IPS DF 6.9 (cell line): ENCODE measurements at regions not wholly inside any gene's neighbourhood (a gene's known extent, or its start where the extent isn't known, plus 50 kb on each side); places are given as distances from the start of the nearest gene placed in this dataset.

Experiments used
- DNase-seq: peaks from one replicate; pipeline ENCODE4 v3.0.0-alpha.2; 2013; ENCODE audit warnings: low read depth, low spot score
- H3K27ac ChIP-seq: one replicate; pipeline ENCODE4 v1.5.1; 2013; ENCODE audit warnings: low read length, control low read depth
- H3K27me3 ChIP-seq: 2 replicates; pipeline ENCODE4 v1.6.1; 2013; ENCODE audit warnings: mild to moderate bottlenecking, low read length; ENCODE audit not compliant: control insufficient read depth, insufficient read depth
- H3K36me3 ChIP-seq: 2 replicates; pipeline ENCODE4 v1.6.1; 2013; ENCODE audit warnings: low read length; ENCODE audit not compliant: control insufficient read depth, insufficient read depth
- H3K4me1 ChIP-seq: 2 replicates; pipeline ENCODE4 v1.6.1; 2013; ENCODE audit warnings: low read length; ENCODE audit not compliant: control insufficient read depth, insufficient read depth
- H3K4me3 ChIP-seq: 2 replicates; pipeline ENCODE4 v1.5.1; 2013; ENCODE audit warnings: mild to moderate bottlenecking, low read length
- H3K9me3 ChIP-seq: 2 replicates; pipeline ENCODE4 v1.6.1; 2013; ENCODE audit warnings: low read length, inconsistent platforms; ENCODE audit not compliant: control insufficient read depth, insufficient read depth
- WGBS: extraction: QIAGEN DNeasy Blood & Tissue Kit; methylation state at CpG from one replicate; pipeline ENCODE4 v1.1.7; 2013; ENCODE audit warnings: mixed read lengths, missing lambda C conversion rate; ENCODE audit not compliant: insufficient read length, insufficient coverage; 5-methylcytosine and 5-hydroxymethylcytosine counted together

GRCh38 chr3:83625261-83625660 lies 1333.5 kb upstream of the CADM2 start:
- WGBS: no CpG with 5 or more reads among the region's 1 CpG

GRCh38 chr3:83628471-83628870 lies 1330.3 kb upstream of the CADM2 start:
- DNase-seq: no peak
- H3K36me3 ChIP-seq: no peaks in the 10 kb centered on the region
- no CpG with 5 or more reads among the region's 1 CpG for WGBS
- no peaks in the 10 kb centered on the region for H3K27me3 ChIP-seq
- no peak overlapping the region for H3K4me3 ChIP-seq
- H3K27ac ChIP-seq: no peak overlapping the region
- no peaks in the 10 kb centered on the region for H3K4me1 ChIP-seq
- H3K9me3 ChIP-seq: no peaks in the 10 kb centered on the region

More at GRCh38 chr3:83625261-83625660, 1333.5 kb upstream of the CADM2 start:
- DNase-seq: no peak
- no peaks in the 10 kb centered on the region for H3K9me3 ChIP-seq
- H3K4me3 ChIP-seq: no peak overlapping the region
- no peak overlapping the region for H3K27ac ChIP-seq
- no peaks in the 10 kb centered on the region for H3K4me1 ChIP-seq
- no peaks in the 10 kb centered on the region for H3K36me3 ChIP-seq
- no peaks in the 10 kb centered on the region for H3K27me3 ChIP-seq

GRCh38 chr3:83632526-83632925 lies 1326.3 kb upstream of the CADM2 start:
- Histone ChIP-seq H3K4me3 (no peak overlapping the region), H3K27me3 (no peaks in the 10 kb centered on the region), H3K36me3 (no peaks in the 10 kb centered on the region), H3K4me1 (no peaks in the 10 kb centered on the region), H3K27ac (no peak overlapping the region), H3K9me3 (no peaks in the 10 kb centered on the region)
- no peak for DNase-seq

GRCh38 chr3:83633758-83634157 lies 1325.0 kb upstream of the CADM2 start:
- Histone ChIP-seq H3K36me3 (no peaks in the 10 kb centered on the region), H3K4me1 (no peaks in the 10 kb centered on the region)

GRCh38 chr3:83649692-83650091 lies 1309.1 kb upstream of the CADM2 start:
- no peak overlapping the region for H3K4me3 ChIP-seq
- H3K9me3 ChIP-seq: no peaks in the 10 kb centered on the region
- no peaks in the 10 kb centered on the region for H3K27me3 ChIP-seq
- no peaks in the 10 kb centered on the region for H3K4me1 ChIP-seq
- H3K27ac ChIP-seq: no peak overlapping the region
- H3K36me3 ChIP-seq: no peaks in the 10 kb centered on the region
- WGBS: no CpG with 5 or more reads among the region's 8 CpGs
- DNase-seq: no peak

More at GRCh38 chr3:83633758-83634157, 1325.0 kb upstream of the CADM2 start:
- no peaks in the 10 kb centered on the region for H3K9me3 ChIP-seq
- H3K4me3 ChIP-seq: no peak overlapping the region
- no peak overlapping the region for H3K27ac ChIP-seq
- no peaks in the 10 kb centered on the region for H3K27me3 ChIP-seq
- DNase-seq: no peak
- WGBS: 100% methylated on average over 1 of the region's 10 CpGs

- Histone ChIP-seq H3K9me3 (no peaks in the 10 kb centered on the region), H3K27ac (no peak overlapping the region), H3K27me3 (no peaks in the 10 kb centered on the region), H3K4me1 (no peaks in the 10 kb centered on the region), H3K4me3 (no peak overlapping the region), H3K36me3 (no peaks in the 10 kb centered on the region)
- no peak for DNase-seq
- WGBS: no CpG with 5 or more reads among the region's 1 CpG
These were observed 1303.7 kb upstream of the CADM2 start for GRCh38 chr3:83655083-83655482.

- WGBS: no CpG with 5 or more reads among the region's 4 CpGs
- DNase-seq: no peak
- H3K4me1 ChIP-seq: no peaks in the 10 kb centered on the region
These were observed 1296.3 kb upstream of the CADM2 start for GRCh38 chr3:83662381-83662960.

GRCh38 chr3:83670416-83670815 lies 1288.4 kb upstream of the CADM2 start:
- DNase-seq: no peak
- no peak overlapping the region for H3K27ac ChIP-seq
- WGBS: no CpG with 5 or more reads among the region's 1 CpG
- no peak overlapping the region for H3K4me3 ChIP-seq
- no peaks in the 10 kb centered on the region for H3K4me1 ChIP-seq
- H3K36me3 ChIP-seq: no peaks in the 10 kb centered on the region
- H3K9me3 ChIP-seq: no peaks in the 10 kb centered on the region
- no peaks in the 10 kb centered on the region for H3K27me3 ChIP-seq

More at GRCh38 chr3:83662381-83662960, 1296.3 kb upstream of the CADM2 start:
- Histone ChIP-seq H3K4me3 (no peak overlapping the region), H3K36me3 (no peaks in the 10 kb centered on the region), H3K27me3 (no peaks in the 10 kb centered on the region), H3K27ac (no peak overlapping the region), H3K9me3 (no peaks in the 10 kb centered on the region)

- Histone ChIP-seq H3K4me1 (no peaks in the 10 kb centered on the region), H3K36me3 (no peaks in the 10 kb centered on the region), H3K27ac (no peak overlapping the region), H3K4me3 (no peak overlapping the region), H3K9me3 (no peaks in the 10 kb centered on the region), H3K27me3 (no peaks in the 10 kb centered on the region)
- no peak for DNase-seq
- no CpG with 5 or more reads among the region's 4 CpGs for WGBS
These were observed 1274.7 kb upstream of the CADM2 start for GRCh38 chr3:83683937-83684598.

- no peaks in the 10 kb centered on the region for H3K9me3 ChIP-seq
- no peaks in the 10 kb centered on the region for H3K27me3 ChIP-seq
- H3K4me1 ChIP-seq: no peaks in the 10 kb centered on the region
- no peak overlapping the region for H3K4me3 ChIP-seq
- no CpG with 5 or more reads among the region's 1 CpG for WGBS
- H3K27ac ChIP-seq: no peak overlapping the region
- H3K36me3 ChIP-seq: no peaks in the 10 kb centered on the region
- no peak for DNase-seq
These were observed 1252.1 kb upstream of the CADM2 start for GRCh38 chr3:83706669-83707068.

- H3K4me3 ChIP-seq: no peak overlapping the region
- no peaks in the 10 kb centered on the region for H3K9me3 ChIP-seq
- H3K27ac ChIP-seq: no peak overlapping the region
- DNase-seq: no peak
- H3K4me1 ChIP-seq: no peaks in the 10 kb centered on the region
- WGBS: no CpG with 5 or more reads among the region's 5 CpGs
- H3K27me3 ChIP-seq: no peaks in the 10 kb centered on the region
- H3K36me3 ChIP-seq: no peaks in the 10 kb centered on the region
These were observed 1243.5 kb upstream of the CADM2 start for GRCh38 chr3:83715307-83715706.
